ENCODE measurements at regions not wholly inside any gene's neighbourhood (a gene's known extent, or its start where the extent isn't known, plus 50 kb on each side); places are given as distances from the start of the nearest gene placed in this dataset.

DNA sequence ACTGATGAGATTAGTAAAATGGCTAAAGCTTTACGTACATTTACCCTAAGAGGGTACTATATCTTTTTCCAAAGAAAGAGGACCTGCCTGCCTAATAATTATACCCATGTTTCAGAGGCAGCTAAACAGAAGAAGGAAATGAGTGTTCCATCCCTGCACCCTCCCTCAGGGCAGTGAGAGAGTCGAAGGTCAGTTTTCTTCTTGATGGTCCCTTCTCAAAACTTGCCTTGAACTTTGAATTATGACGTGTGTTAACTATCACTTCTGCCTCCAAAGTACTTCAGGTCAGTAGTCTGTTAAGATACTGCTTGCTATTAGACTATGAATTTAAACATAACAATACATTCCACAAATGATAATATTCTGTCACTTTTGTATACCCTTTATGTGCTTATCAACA lies 294.8 kb upstream of the CHRM3 start:
- TF ChIP-seq, protein P1, sequence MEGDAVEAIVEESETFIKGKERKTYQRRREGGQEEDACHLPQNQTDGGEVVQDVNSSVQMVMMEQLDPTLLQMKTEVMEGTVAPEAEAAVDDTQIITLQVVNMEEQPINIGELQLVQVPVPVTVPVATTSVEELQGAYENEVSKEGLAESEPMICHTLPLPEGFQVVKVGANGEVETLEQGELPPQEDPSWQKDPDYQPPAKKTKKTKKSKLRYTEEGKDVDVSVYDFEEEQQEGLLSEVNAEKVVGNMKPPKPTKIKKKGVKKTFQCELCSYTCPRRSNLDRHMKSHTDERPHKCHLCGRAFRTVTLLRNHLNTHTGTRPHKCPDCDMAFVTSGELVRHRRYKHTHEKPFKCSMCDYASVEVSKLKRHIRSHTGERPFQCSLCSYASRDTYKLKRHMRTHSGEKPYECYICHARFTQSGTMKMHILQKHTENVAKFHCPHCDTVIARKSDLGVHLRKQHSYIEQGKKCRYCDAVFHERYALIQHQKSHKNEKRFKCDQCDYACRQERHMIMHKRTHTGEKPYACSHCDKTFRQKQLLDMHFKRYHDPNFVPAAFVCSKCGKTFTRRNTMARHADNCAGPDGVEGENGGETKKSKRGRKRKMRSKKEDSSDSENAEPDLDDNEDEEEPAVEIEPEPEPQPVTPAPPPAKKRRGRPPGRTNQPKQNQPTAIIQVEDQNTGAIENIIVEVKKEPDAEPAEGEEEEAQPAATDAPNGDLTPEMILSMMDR (conservative IDR thresholded peaks at IDR 0.05): no peak
- no peak for TF ChIP-seq ZFX (IDR thresholded peaks at IDR 0.05)
